Astrocyte (in vitro differentiated cells and primary cell): ENCODE measurements at regions not wholly inside any gene's neighbourhood (a gene's known extent, or its start where the extent isn't known, plus 50 kb on each side); places are given as distances from the start of the nearest gene placed in this dataset.
A peak's percentile ranks its signal among the peaks of the same experiment; 100 is the strongest.

Source experiments
- DNase-seq: peaks from one replicate; pipeline ENCODE4 v3.0.0-alpha.2; 2010; ENCODE audit warnings: low read depth
- FAIRE-seq: peaks from 2 replicates; lab custom pipeline; 2011; peaks lifted over from hg19 to GRCh38; lab: Jason Lieb, UNC
- H2AFZ ChIP-seq: 2 replicates; pipeline ENCODE4 v1.6.0; 2012; ENCODE audit warnings: low read depth, low read length, inconsistent platforms
- H3K27ac ChIP-seq: 2 replicates; pipeline ENCODE4 v1.5.1; 2011; ENCODE audit warnings: low read depth, low read length, inconsistent platforms
- H3K27me3 ChIP-seq: 2 replicates; pipeline ENCODE4 v1.6.0; 2011; ENCODE audit warnings: low read length, inconsistent platforms; ENCODE audit not compliant: insufficient read depth
- H3K36me3 ChIP-seq: 2 replicates; pipeline ENCODE4 v1.5.1; 2011; ENCODE audit warnings: low read length, inconsistent platforms; ENCODE audit not compliant: insufficient read depth
- H3K4me1 ChIP-seq: 2 replicates; pipeline ENCODE4 v1.5.1; 2011; ENCODE audit warnings: low read length, inconsistent platforms; ENCODE audit not compliant: insufficient read depth
- H3K4me2 ChIP-seq: 2 replicates; pipeline ENCODE4 v1.6.0; 2012; ENCODE audit warnings: low read length, inconsistent platforms
- H3K4me3 ChIP-seq: 2 replicates; pipeline ENCODE4 v1.5.1; 2011; ENCODE audit warnings: low read depth, mild to moderate bottlenecking, low read length, inconsistent platforms; ENCODE audit not compliant: insufficient read depth
- H3K79me2 ChIP-seq: 2 replicates; pipeline ENCODE4 v1.6.0; 2012; ENCODE audit warnings: mild to moderate bottlenecking, low read length, inconsistent platforms; ENCODE audit not compliant: insufficient read depth
- H3K9ac ChIP-seq: 2 replicates; pipeline ENCODE4 v1.6.0; 2012; ENCODE audit warnings: mild to moderate bottlenecking, low read length, inconsistent platforms
- H3K9me3 ChIP-seq: 2 replicates; pipeline ENCODE4 v1.5.1; 2012; ENCODE audit warnings: low read depth, mild to moderate bottlenecking, low read length, inconsistent platforms; ENCODE audit not compliant: insufficient read depth
- H4K20me1 ChIP-seq: 2 replicates; pipeline ENCODE4 v1.6.0; 2012; ENCODE audit warnings: low read length, inconsistent platforms; ENCODE audit not compliant: insufficient read depth
- H3K27ac Mint-ChIP-seq: one replicate; pipeline ENCODE4 v1.8.0; 2021; ENCODE audit warnings: mild to moderate bottlenecking, mixed read lengths; ENCODE audit not compliant: unreplicated experiment
- H3K27me3 Mint-ChIP-seq: one replicate; pipeline ENCODE4 v1.8.0; 2021; ENCODE audit warnings: low read depth, mixed read lengths; ENCODE audit not compliant: unreplicated experiment
- H3K36me3 Mint-ChIP-seq: one replicate; pipeline ENCODE4 v1.8.0; 2021; ENCODE audit warnings: low read depth, mixed read lengths; ENCODE audit not compliant: unreplicated experiment
- H3K4me1 Mint-ChIP-seq: one replicate; pipeline ENCODE4 v1.8.0; 2021; ENCODE audit warnings: low read depth, mixed read lengths; ENCODE audit not compliant: unreplicated experiment
- H3K4me3 Mint-ChIP-seq: one replicate; pipeline ENCODE4 v1.8.0; 2021; ENCODE audit warnings: mild to moderate bottlenecking, moderate library complexity, mixed read lengths; ENCODE audit not compliant: unreplicated experiment
- H3K9me3 Mint-ChIP-seq: one replicate; pipeline ENCODE4 v1.8.0; 2021; ENCODE audit warnings: mild to moderate bottlenecking, mixed read lengths; ENCODE audit not compliant: unreplicated experiment
- CTCF ChIP-seq: IDR thresholded peaks from 2 replicates; pipeline ENCODE4 v1.5.1; 2011; ENCODE audit warnings: low read depth, mild to moderate bottlenecking, inconsistent platforms, low read length, moderate library complexity; ENCODE audit not compliant: insufficient read depth
- EZH2 ChIP-seq: IDR thresholded peaks from 2 replicates; pipeline ENCODE4 v1.6.1; 2012; ENCODE audit warnings: mild to moderate bottlenecking, low read length, inconsistent platforms; ENCODE audit not compliant: insufficient read depth

DNA sequence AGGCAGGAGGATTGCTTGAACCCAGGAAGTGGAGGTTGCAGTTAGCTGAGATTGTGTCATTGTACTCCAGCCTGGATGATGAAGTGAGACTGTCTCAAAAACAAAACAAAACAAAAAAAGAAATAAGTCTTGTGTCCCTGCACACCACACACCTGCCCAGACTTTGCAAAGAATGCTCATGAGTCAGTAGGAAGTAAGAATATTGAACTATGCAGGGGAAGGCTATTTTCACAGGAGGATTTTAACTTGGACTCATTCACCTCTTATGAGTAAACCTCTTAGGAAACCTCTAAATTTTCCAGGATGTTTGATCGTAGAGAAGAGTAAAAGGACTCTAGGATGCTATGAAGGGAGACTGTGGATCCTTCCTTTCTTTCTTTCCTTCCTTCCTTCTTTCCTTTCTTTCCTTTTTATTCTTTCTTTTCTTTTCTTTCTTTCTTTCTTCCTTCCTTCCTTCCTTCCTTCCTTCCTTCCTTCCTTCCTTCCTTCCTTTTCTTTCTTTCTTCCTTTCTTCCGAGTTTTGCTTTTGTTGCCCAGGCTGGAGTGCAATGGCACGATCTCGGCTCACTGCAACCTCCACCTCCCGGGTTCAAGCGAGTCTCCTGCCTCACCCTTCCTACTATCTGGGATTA lies 96.7 kb upstream of the CLINT1 start:
- no peaks in the 10 kb centered on the region for H3K27me3 Mint-ChIP-seq

GRCh38 chr5:157952374-157952685 lies 93.4 kb upstream of the CLINT1 start:
- no peaks in the 10 kb centered on the region for H3K36me3 Mint-ChIP-seq
- Histone ChIP-seq H3K79me2 (no peaks in the 10 kb centered on the region), H3K36me3 (no peaks in the 10 kb centered on the region), H3K4me1 (peaks cover 6% of the 10 kb centered on the region), H3K27me3 (no peaks in the 10 kb centered on the region), H3K4me2 (no peak overlapping the region), H4K20me1 (no peaks in the 10 kb centered on the region), H3K27ac (no peak overlapping the region), H3K9ac (no peak overlapping the region), H3K4me3 (no peak overlapping the region), H2AFZ (no peak overlapping the region), H3K9me3 (no peaks in the 10 kb centered on the region)
- H3K4me3 Mint-ChIP-seq = no peak overlapping the region
- DNase-seq (peak; percentile 9), FAIRE-seq (no peak)
- no peak for TF ChIP-seq EZH2
- H3K27ac Mint-ChIP-seq = no peak overlapping the region
- H3K4me1 Mint-ChIP-seq = peaks cover 8% of the 10 kb centered on the region
- H3K27me3 Mint-ChIP-seq = no peaks in the 10 kb centered on the region
- peaks cover 2% of the 10 kb centered on the region for H3K9me3 Mint-ChIP-seq

More for the DNA sequence above, 96.7 kb upstream of the CLINT1 start:
- DNase-seq = no peak
- H3K27me3 ChIP-seq = no peaks in the 10 kb centered on the region
- H3K27ac ChIP-seq = no peak overlapping the region
- Mint-ChIP-seq H3K4me3 (no peak overlapping the region), H3K9me3 (peaks cover 2% of the 10 kb centered on the region), H3K36me3 (no peaks in the 10 kb centered on the region), H3K4me1 (no peaks in the 10 kb centered on the region), H3K27ac (no peak overlapping the region)
- no peak for FAIRE-seq
- H3K9me3 ChIP-seq = no peaks in the 10 kb centered on the region
- H3K4me3 ChIP-seq = no peak overlapping the region
- no peak overlapping the region for H2AFZ ChIP-seq
- H4K20me1 ChIP-seq = no peaks in the 10 kb centered on the region
- H3K4me2 ChIP-seq = no peak overlapping the region
- no peaks in the 10 kb centered on the region for H3K79me2 ChIP-seq
- no peak overlapping the region for H3K9ac ChIP-seq
- TF ChIP-seq CTCF (no peak), EZH2 (no peak)
- H3K4me1 ChIP-seq = no peaks in the 10 kb centered on the region
- no peaks in the 10 kb centered on the region for H3K36me3 ChIP-seq

- H3K36me3 Mint-ChIP-seq = no peaks in the 10 kb centered on the region
- no peak for FAIRE-seq
These were observed 92.9 kb upstream of the CLINT1 start for GRCh38 chr5:157951673-157952373.

More at GRCh38 chr5:157951673-157952373, 92.9 kb upstream of the CLINT1 start:
- no peak overlapping the region for H3K27ac ChIP-seq
- DNase-seq = no peak
- Mint-ChIP-seq H3K4me3 (no peak overlapping the region), H3K27ac (no peak overlapping the region), H3K4me1 (peaks cover 8% of the 10 kb centered on the region), H3K27me3 (no peaks in the 10 kb centered on the region), H3K9me3 (peaks cover 2% of the 10 kb centered on the region)
- no peak overlapping the region for H3K4me3 ChIP-seq
- H3K4me2 ChIP-seq = no peak overlapping the region
- no peaks in the 10 kb centered on the region for H3K27me3 ChIP-seq
- no peak for TF ChIP-seq EZH2
- no peak for TF ChIP-seq CTCF
- H3K4me1 ChIP-seq = peaks cover 6% of the 10 kb centered on the region
- H2AFZ ChIP-seq = no peak overlapping the region
- H4K20me1 ChIP-seq = no peaks in the 10 kb centered on the region
- no peaks in the 10 kb centered on the region for H3K9me3 ChIP-seq
- H3K79me2 ChIP-seq = no peaks in the 10 kb centered on the region
- H3K9ac ChIP-seq = no peak overlapping the region
- H3K36me3 ChIP-seq = no peaks in the 10 kb centered on the region
